ENCODE measurements at regions not wholly inside any gene's neighbourhood (a gene's known extent, or its start where the extent isn't known, plus 50 kb on each side); places are given as distances from the start of the nearest gene placed in this dataset.

DNA sequence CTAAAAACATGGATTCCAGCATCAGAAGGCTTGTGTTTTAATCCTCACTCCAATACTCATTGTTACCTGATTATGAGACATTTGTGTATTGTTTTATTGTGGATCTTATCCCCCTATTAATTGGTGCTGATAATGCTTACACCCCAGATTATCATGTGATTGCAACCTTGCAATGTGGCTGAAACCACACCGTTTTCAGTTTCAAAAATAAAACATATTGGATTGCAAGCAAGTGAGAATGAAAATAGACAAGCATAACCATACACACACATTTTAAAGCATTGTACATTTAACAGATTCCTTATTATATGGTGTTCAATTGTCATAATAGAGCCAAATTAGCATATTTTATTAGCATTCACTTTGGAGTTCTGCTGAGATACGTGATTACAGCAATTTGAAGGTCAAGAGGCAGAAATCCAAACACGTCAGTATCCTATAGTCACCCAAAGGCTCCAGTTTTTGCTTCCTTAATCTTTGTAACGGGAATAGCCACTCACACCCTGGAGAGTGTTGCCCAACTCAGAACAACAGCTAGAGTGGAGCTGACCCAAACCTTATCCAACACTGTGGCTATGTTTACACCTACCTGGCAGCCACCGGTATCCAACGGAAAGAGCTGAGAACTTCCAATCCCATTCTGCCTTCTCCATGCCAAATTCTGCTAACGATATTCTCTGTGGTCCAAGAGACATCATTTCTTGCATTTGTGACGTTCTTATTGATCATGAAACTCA, 317.1 kb upstream of the KLF6 start:
- TF ChIP-seq, protein P1, sequence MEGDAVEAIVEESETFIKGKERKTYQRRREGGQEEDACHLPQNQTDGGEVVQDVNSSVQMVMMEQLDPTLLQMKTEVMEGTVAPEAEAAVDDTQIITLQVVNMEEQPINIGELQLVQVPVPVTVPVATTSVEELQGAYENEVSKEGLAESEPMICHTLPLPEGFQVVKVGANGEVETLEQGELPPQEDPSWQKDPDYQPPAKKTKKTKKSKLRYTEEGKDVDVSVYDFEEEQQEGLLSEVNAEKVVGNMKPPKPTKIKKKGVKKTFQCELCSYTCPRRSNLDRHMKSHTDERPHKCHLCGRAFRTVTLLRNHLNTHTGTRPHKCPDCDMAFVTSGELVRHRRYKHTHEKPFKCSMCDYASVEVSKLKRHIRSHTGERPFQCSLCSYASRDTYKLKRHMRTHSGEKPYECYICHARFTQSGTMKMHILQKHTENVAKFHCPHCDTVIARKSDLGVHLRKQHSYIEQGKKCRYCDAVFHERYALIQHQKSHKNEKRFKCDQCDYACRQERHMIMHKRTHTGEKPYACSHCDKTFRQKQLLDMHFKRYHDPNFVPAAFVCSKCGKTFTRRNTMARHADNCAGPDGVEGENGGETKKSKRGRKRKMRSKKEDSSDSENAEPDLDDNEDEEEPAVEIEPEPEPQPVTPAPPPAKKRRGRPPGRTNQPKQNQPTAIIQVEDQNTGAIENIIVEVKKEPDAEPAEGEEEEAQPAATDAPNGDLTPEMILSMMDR (IDR thresholded peaks at IDR 0.05 in 4 of 5, conservative IDR thresholded peaks at IDR 0.05 in 1 of 5): no peak
- no peak for TF ChIP-seq POLR2A (IDR thresholded peaks at IDR 0.05)
